Loucy (cell line): ENCODE measurements at regions not wholly inside any gene's neighbourhood (a gene's known extent, or its start where the extent isn't known, plus 50 kb on each side); places are given as distances from the start of the nearest gene placed in this dataset.

Experiments used
- CTCF ChIP-seq: fragments of 200-600 bp; sonication (generic); conservative IDR thresholded peaks from 2 replicates; pipeline ENCODE4 v1.5.1; 2014; ENCODE audit warnings: mild to moderate bottlenecking, antibody characterized with exemption, low read length
- EZH2phosphoT487 ChIP-seq: fragments of 200-600 bp; IDR thresholded peaks from 2 replicates; pipeline ENCODE4 v1.6.1; 2018; ENCODE audit warnings: antibody characterized with exemption, mild to moderate bottlenecking, moderate library complexity, borderline replicate concordance

- no peak for TF ChIP-seq CTCF
- TF ChIP-seq EZH2phosphoT487: no peak
Observed at GRCh38 chr3:165640031-165640430, 197.2 kb downstream of the BCHE start.
